ENCODE measurements at regions not wholly inside any gene's neighbourhood (a gene's known extent, or its start where the extent isn't known, plus 50 kb on each side); places are given as distances from the start of the nearest gene placed in this dataset.
"Not testable (repeated sequence)": the region's sequence is repeated elsewhere in the genome, so short reads cannot be mapped to it uniquely, and the experiment has no call there.

DNA sequence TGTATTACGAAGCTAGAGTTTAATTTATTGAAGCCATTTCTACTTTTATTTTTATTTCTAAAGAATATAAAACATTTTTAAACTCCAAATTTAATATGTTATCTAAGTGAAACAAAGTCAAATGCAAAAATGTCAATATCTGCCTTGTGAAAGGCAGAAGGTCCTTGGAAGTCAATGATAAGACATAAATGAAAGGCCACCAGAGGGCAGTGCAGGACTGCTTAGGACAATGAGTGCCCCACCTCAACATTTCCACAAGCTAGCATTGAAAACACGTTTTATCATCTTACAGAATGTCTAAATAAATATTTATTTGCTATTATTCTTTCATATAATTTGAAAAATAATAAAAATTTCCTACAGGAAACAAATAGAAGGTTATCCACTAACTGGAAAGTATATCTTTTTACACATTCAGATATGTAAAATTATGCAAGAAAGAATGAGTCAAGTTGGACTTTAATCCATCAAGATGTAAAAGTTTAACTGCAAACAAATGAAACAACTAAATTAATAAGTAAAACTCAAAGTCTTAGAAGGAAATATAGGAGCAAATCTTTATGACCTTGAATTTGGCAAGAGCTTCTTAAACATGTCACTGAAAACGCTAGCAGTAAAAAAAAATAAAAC, 140.1 kb upstream of the FMN2 start:
- peak; percentile 38 for DNase-seq

DNA sequence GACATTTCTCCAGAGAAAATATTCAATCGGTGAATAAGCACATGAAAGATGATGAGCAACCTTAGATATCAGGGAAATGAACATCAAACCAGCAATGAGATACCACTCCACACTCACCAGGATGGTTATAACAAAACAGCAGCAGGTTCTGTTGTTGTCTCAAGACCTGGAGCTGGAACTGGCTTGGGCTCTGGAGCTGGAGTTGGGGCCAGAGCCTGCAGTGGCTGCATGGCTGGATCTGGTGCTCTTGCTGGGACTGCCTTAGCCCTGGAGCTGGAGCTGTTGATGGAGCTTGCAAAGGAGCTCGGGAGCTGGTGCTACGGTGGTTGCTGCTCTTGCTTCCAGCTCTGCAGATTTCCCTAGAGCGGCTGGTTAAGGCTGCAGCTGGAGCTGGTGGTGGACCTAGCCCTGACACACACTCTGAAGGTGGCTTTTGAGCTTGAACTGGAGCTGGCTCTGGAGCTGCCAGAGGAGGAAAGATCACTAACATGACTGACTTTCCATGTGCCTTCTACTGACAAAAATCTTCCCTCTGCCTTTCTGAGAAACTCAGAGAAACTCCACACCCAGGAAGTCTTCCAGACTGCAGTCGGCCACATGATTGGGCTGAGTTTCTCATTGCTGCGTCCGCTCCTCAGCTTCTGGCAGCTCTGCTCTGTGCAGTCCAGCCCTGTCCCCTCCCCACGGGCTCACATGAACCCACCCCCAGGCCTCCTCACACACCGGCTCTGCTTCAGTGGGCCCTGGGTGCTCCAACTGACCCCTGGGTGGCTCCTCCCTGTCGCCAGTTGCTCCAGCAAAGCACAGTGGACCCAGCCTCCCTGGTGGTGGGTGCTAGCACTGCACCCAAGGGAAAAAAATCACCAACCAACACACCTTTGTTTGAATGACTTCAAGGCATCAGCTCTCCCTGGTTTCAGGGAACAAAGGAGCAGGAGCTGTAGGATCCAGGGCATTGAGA, 139.1 kb upstream of the FMN2 start:
- DNase-seq: no peak

DNA sequence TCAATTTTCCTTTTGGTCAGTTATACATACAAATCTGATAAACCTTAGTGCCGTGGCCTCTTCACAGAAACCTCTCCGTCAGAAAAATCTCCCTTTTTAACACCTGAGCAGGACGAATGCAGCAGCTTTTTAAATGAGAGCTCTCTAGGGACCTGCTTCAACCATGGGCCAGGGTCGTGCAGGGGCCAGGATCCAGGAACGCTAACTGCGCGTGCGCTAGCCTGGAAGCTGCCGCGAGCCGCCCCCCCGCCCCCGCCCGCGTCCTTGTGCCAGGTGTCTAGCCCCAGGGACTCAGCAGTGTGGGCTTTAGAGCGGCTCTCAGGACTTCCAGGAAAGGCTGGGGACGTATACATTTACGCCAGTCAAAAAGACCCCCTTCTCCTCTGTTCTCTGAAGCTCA, 136.8 kb upstream of the FMN2 start:
- no peak for DNase-seq

DNA sequence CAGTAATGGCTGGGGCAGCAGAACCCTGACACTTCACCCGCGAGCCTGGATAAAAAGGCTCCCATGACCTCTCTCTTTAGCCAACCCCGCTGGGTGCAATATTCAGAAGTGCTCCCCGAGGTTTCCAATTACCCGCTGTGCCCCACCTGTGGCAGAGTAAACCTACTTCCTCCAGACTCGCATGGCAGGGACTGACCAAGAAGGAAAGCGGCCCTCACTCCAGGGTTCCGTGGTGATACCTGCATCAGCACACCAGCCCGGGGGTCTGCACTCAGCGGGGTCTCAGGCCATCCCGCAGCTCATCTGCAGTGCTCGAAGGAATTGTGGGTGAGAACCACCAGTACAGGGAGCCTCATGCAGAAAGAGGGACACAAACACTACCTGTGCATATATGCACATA, 136.3 kb upstream of the FMN2 start:
- no peak for DNase-seq

DNA sequence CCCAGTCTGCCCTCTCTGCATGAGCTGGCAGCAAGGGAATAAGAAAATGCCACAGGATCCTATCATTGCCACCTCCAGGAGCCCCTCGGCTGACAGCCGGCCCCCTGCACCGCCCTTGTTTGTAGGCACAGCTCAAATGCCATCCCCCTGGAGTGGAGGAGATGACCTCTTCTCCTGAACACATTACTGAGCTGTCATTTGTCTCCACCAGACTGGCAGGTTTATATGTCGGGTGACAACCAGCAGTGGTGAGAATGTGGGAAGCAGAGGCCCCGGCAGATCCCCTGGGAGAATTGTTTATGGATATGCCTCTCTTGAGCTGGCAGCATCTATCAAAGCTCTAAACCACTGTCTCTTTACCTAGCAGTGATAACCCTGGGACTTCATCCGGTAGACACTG, 135.4 kb upstream of the FMN2 start:
- DNase-seq: no peak

DNA sequence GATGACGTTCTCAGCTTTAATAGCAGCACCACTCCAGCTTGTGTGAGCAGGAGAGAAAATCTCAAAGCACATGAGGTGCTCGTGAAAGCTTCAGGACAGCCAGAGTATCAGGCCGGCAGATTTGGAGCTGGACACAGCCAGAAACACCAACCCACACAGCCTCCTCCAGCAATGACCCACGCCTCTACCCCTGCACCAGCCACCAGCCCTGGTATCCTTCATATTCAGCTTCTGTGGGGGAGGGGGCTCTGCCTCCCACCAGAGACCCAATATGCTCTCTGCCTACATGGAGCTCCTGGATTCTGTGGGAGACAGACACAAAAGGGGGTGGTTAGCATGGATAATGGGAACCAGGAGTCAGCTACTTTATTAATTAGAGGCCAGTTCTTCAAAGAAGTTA, 133.6 kb upstream of the FMN2 start:
- DNase-seq: no peak

DNA sequence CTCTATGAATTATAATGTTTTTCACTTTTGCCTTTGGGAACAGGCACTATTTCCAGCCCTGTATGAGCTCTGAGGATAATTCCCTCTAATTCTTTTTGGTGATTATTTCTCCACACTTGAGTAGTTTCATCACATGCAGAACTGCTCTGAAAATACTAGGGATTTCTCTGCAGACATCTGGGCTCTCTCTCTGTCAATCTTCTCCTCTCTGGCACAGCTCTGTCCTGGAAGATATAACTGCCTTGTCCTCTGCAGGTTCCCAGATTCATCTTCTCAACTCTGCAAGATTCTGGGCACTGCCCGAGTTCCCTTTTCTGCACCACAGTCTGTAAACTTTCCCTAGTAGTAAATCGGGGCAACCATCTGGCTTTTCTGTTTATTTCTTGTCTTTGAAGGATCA, 131.3 kb upstream of the FMN2 start:
- DNase-seq: no peak

DNA sequence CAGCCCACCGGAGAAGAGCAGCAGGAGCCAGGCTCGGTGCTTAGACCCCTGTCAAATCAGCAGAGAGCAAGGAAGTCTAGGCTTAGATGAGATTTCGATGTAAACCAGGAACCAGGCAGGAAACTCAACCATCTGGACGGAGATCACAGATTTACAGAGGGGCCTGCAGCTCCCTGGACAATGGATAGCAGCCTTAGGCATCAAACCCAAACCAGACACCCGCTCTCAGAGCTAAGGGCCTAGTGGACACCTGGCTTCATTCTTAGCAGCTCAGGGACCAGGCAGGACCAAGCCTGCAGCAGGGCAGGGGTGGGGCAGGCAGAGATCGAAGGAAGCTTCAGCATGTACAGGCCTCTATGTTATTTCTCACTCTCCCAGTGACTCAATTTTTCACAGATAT, 127.8 kb upstream of the FMN2 start:
- no peak for DNase-seq

DNA sequence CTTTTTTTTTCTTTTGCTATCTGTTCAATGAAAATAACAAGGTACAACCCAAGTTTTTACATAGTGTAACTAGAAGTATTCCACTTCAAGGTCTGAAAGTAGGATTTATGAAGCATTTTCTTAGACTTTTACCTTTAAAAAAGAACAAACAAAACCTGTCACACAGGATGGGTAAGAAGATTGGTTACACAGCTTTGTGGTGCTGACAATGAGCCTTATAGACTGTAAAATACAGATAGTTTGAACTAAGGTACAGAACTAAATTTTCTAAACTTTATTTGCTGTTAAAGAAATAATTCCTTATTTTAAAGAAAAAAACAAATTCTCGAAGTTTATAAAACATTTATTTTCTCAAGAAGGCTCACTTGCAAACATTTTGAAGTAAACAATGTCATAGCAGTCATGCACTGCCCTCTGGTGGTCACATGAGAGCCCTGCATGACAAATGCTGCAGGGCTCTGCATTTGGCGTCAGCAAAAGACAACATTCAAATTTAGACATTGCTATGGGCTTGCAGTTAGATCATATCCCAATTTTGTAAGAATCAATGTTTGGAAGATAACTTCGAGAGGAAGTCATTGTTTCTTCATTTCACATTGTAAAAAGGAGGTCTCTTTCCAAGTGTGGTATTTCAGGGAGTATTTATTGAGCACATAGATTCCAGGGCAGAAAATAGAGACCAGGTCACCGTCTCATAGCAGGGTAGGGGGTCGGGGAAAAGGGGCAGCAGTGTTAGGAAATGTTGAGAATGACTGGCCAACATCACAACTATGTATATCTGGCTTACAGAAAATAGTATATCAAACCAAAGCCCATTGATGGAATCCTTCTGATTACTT, 115.3 kb upstream of the FMN2 start:
- DNase-seq: peak; percentile 50

DNA sequence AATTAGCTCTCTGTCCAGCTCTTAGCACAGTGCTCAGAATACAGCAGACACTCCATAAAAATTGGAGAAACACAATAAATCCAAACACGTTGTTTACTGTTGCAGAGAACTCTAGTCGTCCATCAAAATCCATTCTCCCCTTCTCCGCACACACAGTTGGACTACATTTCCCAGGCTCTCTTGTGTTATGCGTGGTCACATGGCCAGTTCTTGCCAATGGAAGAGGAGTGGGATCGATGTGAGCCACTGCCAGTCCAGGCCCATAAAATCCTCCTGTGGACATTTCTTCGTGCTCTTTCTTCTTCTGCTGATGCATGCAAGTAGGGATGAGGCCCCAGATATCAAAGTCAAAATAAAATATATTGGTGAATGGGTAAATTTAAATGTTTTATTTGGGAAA, 114.3 kb upstream of the FMN2 start:
- no peak for DNase-seq

DNA sequence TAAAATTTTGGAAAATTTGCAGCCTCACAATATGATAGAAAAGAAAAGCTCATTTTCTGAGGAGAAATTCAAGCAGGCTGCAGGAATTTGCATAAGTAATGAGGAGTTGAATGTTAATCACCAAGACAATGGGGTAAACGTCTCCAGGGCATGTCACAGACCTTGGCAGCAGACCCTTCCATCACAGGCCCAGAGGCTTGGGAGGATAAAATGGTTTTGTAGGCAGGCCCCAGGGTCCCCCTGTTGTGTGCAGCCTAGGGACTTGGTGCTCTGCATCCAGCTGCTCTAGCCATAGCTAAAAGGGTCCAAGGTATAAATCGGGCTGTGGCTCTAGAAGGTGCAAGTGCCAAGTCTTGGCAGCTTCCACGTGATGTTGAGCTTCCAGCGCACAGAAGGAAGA, 112.2 kb upstream of the FMN2 start:
- no peak for DNase-seq

DNA sequence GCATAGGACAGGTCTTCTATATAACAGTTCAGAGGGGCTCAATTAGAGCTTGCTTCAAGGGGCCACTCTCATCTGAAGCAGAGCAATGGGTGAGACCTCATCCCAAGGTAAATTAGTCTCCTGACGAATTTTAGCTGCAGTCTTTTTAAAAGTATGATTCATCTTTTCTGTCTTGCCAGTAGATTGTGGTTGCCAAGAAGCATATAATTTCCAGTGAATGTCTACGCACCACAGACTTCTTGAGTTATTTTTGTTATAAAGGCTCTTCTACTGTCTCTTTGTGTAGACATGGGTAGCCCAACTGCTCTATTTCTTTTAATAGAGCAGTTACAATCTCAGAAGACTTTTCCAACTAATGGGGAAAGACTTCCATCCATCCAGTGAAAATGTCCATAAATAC, 108.9 kb upstream of the FMN2 start:
- DNase-seq: no peak

DNA sequence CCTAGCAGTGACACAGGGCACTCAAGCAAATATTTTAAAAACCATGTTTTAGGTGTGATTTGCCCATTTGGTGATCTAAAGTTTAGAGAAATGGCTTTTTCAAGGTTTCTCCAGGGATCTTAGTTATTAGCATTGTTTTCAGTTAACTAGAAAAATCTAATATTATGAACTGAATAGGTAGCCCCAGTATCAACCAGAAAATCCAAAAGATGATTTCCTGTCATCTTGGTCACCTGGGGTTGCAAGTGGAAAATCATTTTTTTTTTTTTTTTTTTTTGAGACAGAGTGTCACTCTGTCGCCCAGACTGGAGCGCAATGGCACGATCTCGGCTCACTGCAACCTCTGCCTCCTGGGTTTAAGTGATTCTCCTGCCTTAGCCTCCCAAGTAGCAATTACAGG, 106.6 kb upstream of the FMN2 start:
- DNase-seq: no peak

DNA sequence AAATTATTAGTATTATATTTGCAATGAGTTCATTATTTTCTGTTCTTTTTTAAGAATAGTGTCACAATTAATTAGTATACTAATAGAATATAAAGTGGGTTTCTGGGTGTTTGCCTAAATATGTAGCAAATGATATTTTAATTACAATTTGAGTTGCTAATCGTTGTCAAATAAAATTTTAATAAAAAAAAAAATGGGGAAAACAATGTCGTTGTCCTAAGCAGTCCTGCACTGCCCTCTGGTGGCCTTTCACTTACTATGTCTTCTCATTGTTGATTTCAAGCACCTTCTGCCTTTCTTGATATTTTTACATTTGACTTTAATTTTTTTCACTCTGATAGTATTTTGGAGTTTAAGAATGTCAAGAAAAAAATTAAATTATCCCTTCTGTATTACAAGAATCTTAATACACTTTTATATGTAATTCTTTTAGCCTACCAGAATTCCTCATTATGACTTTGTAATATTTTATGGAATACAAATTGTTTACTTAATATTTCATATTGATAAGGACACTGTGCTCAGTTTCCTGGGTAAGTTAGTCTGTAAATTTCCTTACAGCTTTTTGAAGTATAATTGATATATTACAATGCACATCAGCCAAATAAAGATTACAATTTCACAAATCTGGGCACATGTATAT, 104.5 kb upstream of the FMN2 start:
- DNase-seq: no peak

DNA sequence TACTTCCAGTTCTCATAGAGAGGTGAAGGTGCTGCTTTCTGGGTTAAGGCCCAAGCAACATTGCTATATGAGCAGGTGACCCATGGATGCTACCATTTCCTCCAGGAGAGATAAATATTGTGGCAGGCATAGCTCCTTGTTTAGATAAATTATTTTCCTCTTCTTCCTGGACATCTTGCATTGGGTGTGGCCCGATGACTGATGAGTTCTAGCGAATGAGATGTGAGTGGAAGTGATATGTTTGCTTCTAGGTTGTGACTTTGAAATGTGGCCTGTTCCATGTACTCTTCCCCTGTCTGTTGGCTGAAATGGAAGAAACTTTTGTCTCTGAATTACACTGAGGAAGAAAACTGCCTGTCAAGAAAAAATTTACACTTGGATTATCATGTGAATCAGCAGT, 101.7 kb upstream of the FMN2 start:
- no peak for DNase-seq

DNA sequence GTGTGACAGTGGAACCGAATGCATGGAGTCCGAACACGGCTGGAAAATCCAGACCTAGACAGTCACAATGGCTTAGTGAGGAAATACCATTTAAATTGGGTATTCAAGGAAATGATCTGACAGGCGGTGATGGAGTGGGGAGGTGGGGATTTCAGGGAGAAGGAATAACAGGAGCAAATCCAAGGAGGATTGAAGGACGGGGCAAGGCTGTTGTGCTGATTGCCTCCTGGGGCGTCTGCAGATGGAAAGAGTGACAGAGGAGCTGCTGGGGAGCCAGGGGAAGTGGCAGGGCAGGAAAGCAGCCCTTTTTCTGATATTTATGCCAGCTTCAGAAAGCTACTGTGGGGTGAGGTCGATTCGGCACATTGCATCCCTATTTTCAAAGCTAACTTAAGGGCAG, 99.1 kb upstream of the FMN2 start:
- DNase-seq: not testable (repeated sequence)

DNA sequence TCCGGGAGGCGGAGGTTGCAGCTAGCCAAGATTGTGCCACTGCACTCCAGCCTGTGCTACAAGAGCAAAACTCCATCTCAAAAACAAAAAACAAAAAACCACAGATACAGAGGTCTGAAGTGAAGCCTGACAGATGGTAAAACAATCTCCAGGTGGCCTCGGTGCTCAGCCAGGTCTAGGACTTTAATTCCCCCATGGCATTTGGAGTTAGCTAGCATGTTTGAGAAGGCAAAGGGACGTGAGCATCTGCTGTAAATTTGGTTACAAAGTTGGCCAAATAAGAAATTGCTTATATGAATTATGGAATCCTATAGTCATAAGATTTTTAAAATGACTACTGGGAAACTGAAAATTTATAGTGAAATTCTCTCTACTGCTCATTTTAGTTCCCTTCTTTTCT, 98.3 kb upstream of the FMN2 start:
- DNase-seq: no peak

DNA sequence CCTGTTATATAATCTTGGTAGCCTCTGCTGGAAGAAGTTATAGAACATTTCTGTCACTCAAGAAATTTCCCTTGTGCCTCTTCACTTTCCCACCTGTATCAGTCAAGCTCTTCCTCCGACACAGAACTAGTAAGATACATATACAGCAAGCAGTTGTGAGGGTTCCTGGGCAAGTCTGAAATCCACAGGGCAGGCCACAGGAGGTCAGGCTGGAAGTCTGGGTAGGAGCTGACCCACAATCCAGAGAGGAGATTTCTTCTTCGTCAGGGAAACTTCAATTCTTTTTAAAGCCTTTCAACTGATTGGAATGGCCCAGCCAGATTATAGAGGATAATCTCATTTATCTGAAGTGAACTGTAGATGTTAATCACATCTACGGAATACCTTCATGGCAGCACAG, 96.4 kb upstream of the FMN2 start:
- no peak for DNase-seq

DNA sequence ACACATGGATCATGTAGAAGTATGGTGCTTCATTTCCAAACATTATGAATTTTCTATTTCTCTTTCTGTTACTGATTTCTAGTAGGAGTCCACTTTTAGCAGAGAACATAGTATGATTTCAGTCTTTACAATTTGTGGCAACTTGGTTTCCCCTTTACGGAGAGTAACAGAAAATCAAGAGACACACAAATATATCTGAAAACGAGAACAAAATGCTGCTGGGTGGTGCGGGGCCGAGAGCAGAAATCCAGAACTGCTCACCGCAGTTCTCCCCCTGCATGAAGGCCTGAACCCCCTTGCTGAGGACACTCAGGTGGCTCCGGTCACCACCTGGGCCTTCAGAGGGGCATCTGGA, 94.5 kb upstream of the FMN2 start:
- DNase-seq: no peak

DNA sequence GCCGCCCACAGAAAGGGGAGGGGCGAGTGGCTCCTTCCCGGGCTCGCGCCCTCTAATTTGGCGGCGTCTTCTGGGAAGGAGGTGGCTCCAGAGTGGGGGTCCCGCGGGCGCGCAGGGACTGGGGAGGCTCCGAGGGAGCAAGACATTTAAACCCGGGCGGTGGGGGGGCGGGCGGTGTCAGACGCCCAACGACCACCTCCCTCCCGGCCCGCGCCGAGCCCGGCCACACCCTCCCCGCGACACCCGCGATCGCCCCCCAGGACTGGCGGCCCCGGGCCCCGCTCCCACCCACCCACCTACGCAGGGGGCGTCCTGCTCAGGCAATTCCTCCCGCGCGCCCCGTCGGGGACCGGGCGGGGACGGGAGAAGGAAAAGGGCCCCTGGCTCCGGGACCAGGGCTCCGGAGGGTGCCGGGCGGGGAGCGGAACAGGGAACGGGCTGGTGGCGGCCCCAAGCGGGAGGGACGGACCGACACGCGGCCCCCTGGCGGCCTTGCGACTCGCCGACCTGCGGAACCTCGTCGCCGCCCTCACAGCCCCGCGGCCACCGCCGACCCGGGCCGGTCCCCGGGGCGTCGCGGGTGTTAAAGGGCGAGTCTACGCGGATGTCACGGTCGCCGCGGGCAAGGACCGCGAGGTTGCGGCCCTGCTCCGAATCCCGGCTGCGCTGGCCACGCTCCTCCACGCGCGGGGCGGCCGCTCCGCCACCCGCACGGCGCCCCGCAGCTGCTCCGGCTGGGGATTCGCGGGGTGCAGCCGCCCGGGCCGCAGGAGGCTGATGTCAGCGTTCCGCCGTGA, 94.0 kb upstream of the FMN2 start:
- DNase-seq: no peak

DNA sequence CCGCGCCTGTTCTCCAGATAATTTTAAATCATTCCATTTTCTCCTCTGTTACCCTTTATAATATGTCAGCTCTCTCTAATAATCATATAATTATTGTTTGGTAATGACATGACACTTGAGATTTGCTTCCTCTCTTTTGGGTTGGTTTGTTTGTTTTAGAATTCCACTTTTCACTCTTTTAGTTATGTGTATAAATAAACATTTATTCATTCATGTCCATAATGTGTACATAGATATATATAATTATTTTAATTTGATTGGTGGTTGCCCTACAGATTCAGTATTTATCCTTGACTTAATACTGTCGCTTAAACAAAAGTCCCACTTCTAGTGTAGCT, 93.4 kb upstream of the FMN2 start:
- no peak for DNase-seq

DNA sequence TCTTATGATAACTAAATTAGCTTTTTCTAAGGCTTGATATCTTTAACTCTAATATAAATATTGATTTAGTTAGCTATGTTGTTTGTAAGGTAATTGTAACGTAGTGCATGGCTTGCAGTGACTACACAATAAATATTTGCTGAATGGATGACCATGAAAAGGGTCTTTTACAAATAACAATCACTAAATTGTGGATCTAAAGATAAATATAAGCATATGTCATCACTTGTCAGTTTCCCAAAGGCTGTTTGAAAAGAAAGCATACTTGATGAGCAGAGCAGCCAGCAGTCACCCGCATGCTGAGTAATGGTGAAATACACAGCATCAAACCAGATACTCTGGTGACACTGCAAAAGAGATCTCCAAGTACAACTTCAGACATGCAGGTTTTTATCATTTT, 92.5 kb upstream of the FMN2 start:
- no peak for DNase-seq

DNA sequence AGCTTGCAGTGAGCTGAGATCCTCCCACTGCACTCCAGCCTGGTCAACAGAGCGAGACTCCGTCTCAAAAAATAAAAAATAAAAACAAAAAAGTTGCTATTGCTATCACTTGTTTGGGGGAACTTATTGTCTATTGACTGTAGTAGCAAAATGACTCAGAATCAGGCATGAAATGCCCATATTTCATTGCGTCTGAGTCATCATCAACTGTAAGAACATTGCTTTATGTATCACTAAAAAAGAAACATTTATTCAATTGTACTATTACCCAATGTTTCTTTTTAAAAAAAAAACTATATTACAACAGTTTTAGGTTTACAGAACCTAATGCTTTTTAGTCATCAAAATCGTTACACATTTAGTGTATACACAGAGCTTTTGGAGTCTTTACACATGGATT, 91.0 kb upstream of the FMN2 start:
- DNase-seq: no peak

All from CD4-positive, alpha-beta T cell treated with Interleukin-4 for 4 hours (primary cell).